ENCODE measurements at regions not wholly inside any gene's neighbourhood (a gene's known extent, or its start where the extent isn't known, plus 50 kb on each side); places are given as distances from the start of the nearest gene placed in this dataset.

GRCh38 chr12:77372494-77372893 is 307.1 kb upstream of the E2F7 start:
- no peaks in the 10 kb centered on the region for H3K36me3 ChIP-seq (ENCODE audit: low read depth)
- ChIA-PET CTCF (no interaction called here), POLR2A (ENCODE audit: unreplicated experiment) (no interaction called here)
- no peaks in the 10 kb centered on the region for H4K20me1 ChIP-seq (ENCODE audit: insufficient read depth)
- no peak overlapping the region for H3K4me2 ChIP-seq
- H3F3A ChIP-seq (ENCODE audit: insufficient read depth, low read depth) = no peaks in the 10 kb centered on the region
- H3K9me2 ChIP-seq (ENCODE audit: insufficient read depth) = no peaks in the 10 kb centered on the region; the same call in 1 of the 2 replicates
- H3K4me1 ChIP-seq (replicated peaks; ENCODE audit: insufficient read depth) = no peaks in the 10 kb centered on the region
- no peak overlapping the region for H3K4me3 ChIP-seq
- intact Hi-C loops (cut with micrococcal nuclease; ENCODE audit: unreplicated experiment) = no loop called here
- H2AFZ ChIP-seq = no peak overlapping the region
- no peak for DNase-seq
- TF ChIP-seq CTCF (conservative IDR thresholded peaks at IDR 0.05) (no peak), EZH2 (IDR thresholded peaks at IDR 0.05; ENCODE audit: low read depth) (no peak)
- BruUV-seq (replicated peaks) = no TSS peak
- H3K27me3 ChIP-seq (ENCODE audit: insufficient read depth, low read depth) = no peaks in the 10 kb centered on the region
- no peaks in the 10 kb centered on the region for H3K79me2 ChIP-seq (ENCODE audit: low read depth)
- H3K9me3 ChIP-seq (ENCODE audit: insufficient read depth, low read depth) = no peaks in the 10 kb centered on the region
- no peak overlapping the region for H3K27ac ChIP-seq

GRCh38 chr12:77372026-77372425 is 306.7 kb upstream of the E2F7 start:
- Histone ChIP-seq H3K9me3 (ENCODE audit: insufficient read depth, low read depth) (no peaks in the 10 kb centered on the region), H3F3A (ENCODE audit: insufficient read depth, low read depth) (no peaks in the 10 kb centered on the region), H3K36me3 (ENCODE audit: low read depth) (no peaks in the 10 kb centered on the region), H3K79me2 (ENCODE audit: low read depth) (no peaks in the 10 kb centered on the region), H3K27ac (no peak overlapping the region), H2AFZ (no peak overlapping the region), H3K4me3 (no peak overlapping the region), H3K27me3 (ENCODE audit: insufficient read depth, low read depth) (no peaks in the 10 kb centered on the region), H3K4me2 (no peak overlapping the region), H3K4me1 (replicated peaks; ENCODE audit: insufficient read depth) (no peaks in the 10 kb centered on the region), H3K9me2 (ENCODE audit: insufficient read depth) (no peaks in the 10 kb centered on the region; the same call in 1 of the 2 replicates), H4K20me1 (ENCODE audit: insufficient read depth) (no peaks in the 10 kb centered on the region)
- no TSS peak for BruUV-seq (replicated peaks)
- CTCF ChIA-PET = no interaction called here
- intact Hi-C loops (cut with micrococcal nuclease; ENCODE audit: unreplicated experiment) = no loop called here
- no peak for DNase-seq
- no peak for TF ChIP-seq EZH2 (IDR thresholded peaks at IDR 0.05; ENCODE audit: low read depth)
- TF ChIP-seq CTCF (conservative IDR thresholded peaks at IDR 0.05) = no peak
- POLR2A ChIA-PET (ENCODE audit: unreplicated experiment) = no interaction called here

- Histone ChIP-seq H3K9me2 (ENCODE audit: insufficient read depth) (no peaks in the 10 kb centered on the region; the same call in 1 of the 2 replicates), H4K20me1 (ENCODE audit: insufficient read depth) (no peaks in the 10 kb centered on the region), H3K36me3 (ENCODE audit: low read depth) (no peaks in the 10 kb centered on the region), H3K79me2 (ENCODE audit: low read depth) (no peaks in the 10 kb centered on the region), H3K4me1 (replicated peaks; ENCODE audit: insufficient read depth) (no peaks in the 10 kb centered on the region), H2AFZ (no peak overlapping the region), H3K27ac (no peak overlapping the region), H3K27me3 (ENCODE audit: insufficient read depth, low read depth) (no peaks in the 10 kb centered on the region), H3F3A (ENCODE audit: insufficient read depth, low read depth) (no peaks in the 10 kb centered on the region), H3K4me2 (no peak overlapping the region), H3K9me3 (ENCODE audit: insufficient read depth, low read depth) (no peaks in the 10 kb centered on the region), H3K4me3 (no peak overlapping the region)
- no peak for TF ChIP-seq EZH2 (IDR thresholded peaks at IDR 0.05; ENCODE audit: low read depth)
- TF ChIP-seq CTCF (conservative IDR thresholded peaks at IDR 0.05) = no peak
- BruUV-seq (replicated peaks) = no TSS peak
- intact Hi-C loops (cut with micrococcal nuclease; ENCODE audit: unreplicated experiment) = no loop called here
- CTCF ChIA-PET = no interaction called here
- no peak for DNase-seq
- POLR2A ChIA-PET (ENCODE audit: unreplicated experiment) = interaction anchor here (0.7 kb wide), 1 partner anchor 319 kb away, joined by 3 read pairs; no protein-coding TSS in a partner anchor
These were observed 303.0 kb upstream of the E2F7 start for GRCh38 chr12:77368379-77368778.
